Upper lobe of left lung (tissue), 4 donors: ENCODE measurements at regions not wholly inside any gene's neighbourhood (a gene's known extent, or its start where the extent isn't known, plus 50 kb on each side); places are given as distances from the start of the nearest gene placed in this dataset.

Experiments used
- POLR2AphosphoS5 ChIP-seq, 2 donors: sonication (generic); formaldehyde crosslinking; IDR thresholded peaks; one replicate each; pipeline ENCODE4 v1.5.1; 2017; ENCODE audit warnings: antibody characterized with exemption in 2 of 2
- TF ChIP-seq, protein P1 (sequence below), 6 experiments: fragments of 450-650 bp in 4 of 6; fragments of 200-600 bp in 2 of 6; sonication (generic) in 2 of 6; IDR thresholded peaks; one replicate each; pipeline ENCODE4 v1.5.1; 2016 to 2019; ENCODE audit warnings: antibody characterized with exemption in 6 of 6

DNA sequence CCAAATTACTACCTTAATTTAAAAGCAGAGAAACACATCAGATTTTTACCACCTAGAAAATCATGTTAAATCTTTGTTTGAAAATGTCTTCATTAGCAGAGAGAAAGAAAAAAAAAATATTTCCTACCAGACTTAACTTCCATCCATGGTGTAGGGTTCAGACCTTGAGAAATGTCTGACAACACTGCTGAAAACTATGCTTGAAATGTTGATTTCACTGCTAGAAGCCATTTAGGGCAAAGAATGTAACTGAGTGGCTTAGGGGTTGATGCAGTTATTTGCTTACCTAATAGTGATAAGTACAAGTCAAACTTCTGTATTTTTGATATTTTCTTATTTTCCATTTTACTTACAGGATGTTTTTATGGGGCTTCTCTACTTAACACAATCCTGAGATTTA, 495.6 kb upstream of the NEGR1 start:
- TF ChIP-seq, protein P1, sequence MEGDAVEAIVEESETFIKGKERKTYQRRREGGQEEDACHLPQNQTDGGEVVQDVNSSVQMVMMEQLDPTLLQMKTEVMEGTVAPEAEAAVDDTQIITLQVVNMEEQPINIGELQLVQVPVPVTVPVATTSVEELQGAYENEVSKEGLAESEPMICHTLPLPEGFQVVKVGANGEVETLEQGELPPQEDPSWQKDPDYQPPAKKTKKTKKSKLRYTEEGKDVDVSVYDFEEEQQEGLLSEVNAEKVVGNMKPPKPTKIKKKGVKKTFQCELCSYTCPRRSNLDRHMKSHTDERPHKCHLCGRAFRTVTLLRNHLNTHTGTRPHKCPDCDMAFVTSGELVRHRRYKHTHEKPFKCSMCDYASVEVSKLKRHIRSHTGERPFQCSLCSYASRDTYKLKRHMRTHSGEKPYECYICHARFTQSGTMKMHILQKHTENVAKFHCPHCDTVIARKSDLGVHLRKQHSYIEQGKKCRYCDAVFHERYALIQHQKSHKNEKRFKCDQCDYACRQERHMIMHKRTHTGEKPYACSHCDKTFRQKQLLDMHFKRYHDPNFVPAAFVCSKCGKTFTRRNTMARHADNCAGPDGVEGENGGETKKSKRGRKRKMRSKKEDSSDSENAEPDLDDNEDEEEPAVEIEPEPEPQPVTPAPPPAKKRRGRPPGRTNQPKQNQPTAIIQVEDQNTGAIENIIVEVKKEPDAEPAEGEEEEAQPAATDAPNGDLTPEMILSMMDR (IDR thresholded peaks at IDR 0.05), result no peak
- no peak for TF ChIP-seq POLR2AphosphoS5 (IDR thresholded peaks at IDR 0.05)
